Upper lobe of right lung (tissue), 1 donor: ENCODE measurements at regions not wholly inside any gene's neighbourhood (a gene's known extent, or its start where the extent isn't known, plus 50 kb on each side); places are given as distances from the start of the nearest gene placed in this dataset.

Experiments used
- ATAC-seq: fragments of 200-7000 bp; cut with Tn5 transposase; one replicate; pipeline ENCODE4 v1.9.1; 2020; ENCODE audit warnings: mild to moderate bottlenecking, moderate library complexity
- DNase-seq: peaks from one replicate; pipeline ENCODE4 v3.0.0-alpha.2; 2020
- H3K27ac ChIP-seq: fragments of 200-600 bp; one replicate; pipeline ENCODE4 v1.8.0; 2022
- H3K27me3 ChIP-seq: fragments of 200-600 bp; one replicate; pipeline ENCODE4 v1.8.0; 2022; ENCODE audit warnings: mild to moderate bottlenecking
- H3K36me3 ChIP-seq: fragments of 200-600 bp; one replicate; pipeline ENCODE4 v1.8.0; 2022
- H3K4me1 ChIP-seq: fragments of 200-600 bp; one replicate; pipeline ENCODE4 v1.8.0; 2022
- H3K4me3 ChIP-seq: fragments of 200-600 bp; one replicate; pipeline ENCODE4 v1.8.0; 2022; ENCODE audit warnings: mild to moderate bottlenecking
- H3K9me3 ChIP-seq: fragments of 200-600 bp; one replicate; pipeline ENCODE4 v1.8.0; 2022
- intact Hi-C: fragments of 100-400 bp; cut with DNase I; formaldehyde crosslinking; loops from one replicate; pipeline ENCODE4 v1.11.0; 2022
- TF ChIP-seq, protein P1 (sequence below): fragments of 200-600 bp; IDR thresholded peaks from one replicate; pipeline ENCODE4 v1.8.0; 2022; ENCODE audit warnings: antibody characterized with exemption
- donor health status: DM: no; HTN: yes; CAD: no; lungs with severe emphysema.

GRCh38 chr7:45410893-45411292 lies 163.3 kb upstream of the ADCY1 start:
- H3K4me3 ChIP-seq, result no peak overlapping the region
- no peaks in the 10 kb centered on the region for H3K4me1 ChIP-seq
- no peaks in the 10 kb centered on the region for H3K9me3 ChIP-seq
- H3K27me3 ChIP-seq, result no peaks in the 10 kb centered on the region
- H3K27ac ChIP-seq, result no peak overlapping the region
- intact Hi-C loops, result no loop called here
- TF ChIP-seq, protein P1, sequence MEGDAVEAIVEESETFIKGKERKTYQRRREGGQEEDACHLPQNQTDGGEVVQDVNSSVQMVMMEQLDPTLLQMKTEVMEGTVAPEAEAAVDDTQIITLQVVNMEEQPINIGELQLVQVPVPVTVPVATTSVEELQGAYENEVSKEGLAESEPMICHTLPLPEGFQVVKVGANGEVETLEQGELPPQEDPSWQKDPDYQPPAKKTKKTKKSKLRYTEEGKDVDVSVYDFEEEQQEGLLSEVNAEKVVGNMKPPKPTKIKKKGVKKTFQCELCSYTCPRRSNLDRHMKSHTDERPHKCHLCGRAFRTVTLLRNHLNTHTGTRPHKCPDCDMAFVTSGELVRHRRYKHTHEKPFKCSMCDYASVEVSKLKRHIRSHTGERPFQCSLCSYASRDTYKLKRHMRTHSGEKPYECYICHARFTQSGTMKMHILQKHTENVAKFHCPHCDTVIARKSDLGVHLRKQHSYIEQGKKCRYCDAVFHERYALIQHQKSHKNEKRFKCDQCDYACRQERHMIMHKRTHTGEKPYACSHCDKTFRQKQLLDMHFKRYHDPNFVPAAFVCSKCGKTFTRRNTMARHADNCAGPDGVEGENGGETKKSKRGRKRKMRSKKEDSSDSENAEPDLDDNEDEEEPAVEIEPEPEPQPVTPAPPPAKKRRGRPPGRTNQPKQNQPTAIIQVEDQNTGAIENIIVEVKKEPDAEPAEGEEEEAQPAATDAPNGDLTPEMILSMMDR, result no peak
- no peaks in the 10 kb centered on the region for H3K36me3 ChIP-seq
- DNase-seq (no peak), ATAC-seq (no peak)

GRCh38 chr7:45413419-45413818 lies 160.7 kb upstream of the ADCY1 start:
- DNase-seq (no peak), ATAC-seq (no peak)
- TF ChIP-seq, protein P1, result no peak
- no peak overlapping the region for H3K4me3 ChIP-seq
- H3K27ac ChIP-seq, result no peak overlapping the region
- no peaks in the 10 kb centered on the region for H3K4me1 ChIP-seq
- H3K9me3 ChIP-seq, result no peaks in the 10 kb centered on the region
- no peaks in the 10 kb centered on the region for H3K36me3 ChIP-seq
- intact Hi-C loops, result no loop called here
- H3K27me3 ChIP-seq, result no peaks in the 10 kb centered on the region

DNA sequence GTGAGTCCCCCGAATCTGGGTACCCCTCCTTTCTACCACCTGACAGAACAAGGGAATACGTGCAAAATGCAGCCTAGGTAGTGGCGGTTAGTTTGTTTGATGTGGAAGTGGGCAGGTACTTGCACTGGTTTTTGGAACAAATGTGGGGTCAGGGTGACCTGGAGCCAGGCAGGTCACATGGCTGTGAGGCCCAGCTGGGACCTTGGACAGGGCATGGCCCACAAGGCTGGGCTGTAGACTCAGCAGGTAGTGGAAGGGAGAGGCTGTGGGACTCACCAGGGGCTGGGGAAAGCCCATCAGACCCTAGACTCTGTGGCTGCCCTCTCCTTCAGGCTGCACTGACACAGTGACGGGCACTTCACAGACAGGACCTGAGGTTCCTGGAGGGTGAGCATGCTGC lies 159.9 kb upstream of the ADCY1 start:
- no peak for DNase-seq
- ATAC-seq, result peak; percentile 35
- TF ChIP-seq, protein P1, result no peak
- no peaks in the 10 kb centered on the region for H3K4me1 ChIP-seq
- H3K36me3 ChIP-seq, result no peaks in the 10 kb centered on the region
- H3K4me3 ChIP-seq, result no peak overlapping the region
- no peaks in the 10 kb centered on the region for H3K27me3 ChIP-seq
- H3K9me3 ChIP-seq, result no peaks in the 10 kb centered on the region
- intact Hi-C loops, result no loop called here
- no peak overlapping the region for H3K27ac ChIP-seq

DNA sequence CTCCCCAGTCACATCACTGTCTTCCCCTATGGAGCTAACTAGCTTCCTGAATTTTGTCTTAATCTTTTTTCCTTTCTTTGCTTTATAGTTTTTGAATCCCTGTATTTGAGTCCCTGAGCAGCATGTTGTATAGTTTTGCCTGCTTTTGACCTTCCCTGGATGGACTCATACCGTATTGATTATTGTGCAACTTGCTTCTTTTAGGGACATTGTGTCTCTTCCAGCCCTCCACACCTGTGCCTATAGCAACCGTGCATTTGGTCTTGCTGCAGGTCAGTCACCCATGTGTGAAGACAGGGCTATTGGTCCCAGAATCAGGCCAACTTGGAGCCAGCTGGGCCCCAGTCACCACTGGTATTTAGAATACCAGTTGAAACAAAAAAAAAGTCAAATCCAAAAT lies 158.9 kb upstream of the ADCY1 start:
- Histone ChIP-seq H3K27me3 (no peaks in the 10 kb centered on the region), H3K4me1 (no peaks in the 10 kb centered on the region), H3K27ac (no peak overlapping the region), H3K36me3 (no peaks in the 10 kb centered on the region), H3K4me3 (no peak overlapping the region), H3K9me3 (no peaks in the 10 kb centered on the region)
- no peak for ATAC-seq
- TF ChIP-seq, protein P1, result no peak
- intact Hi-C loops, result no loop called here
- no peak for DNase-seq

- Histone ChIP-seq H3K9me3 (no peaks in the 10 kb centered on the region), H3K27me3 (no peaks in the 10 kb centered on the region), H3K36me3 (no peaks in the 10 kb centered on the region), H3K4me3 (no peak overlapping the region), H3K27ac (no peak overlapping the region), H3K4me1 (no peaks in the 10 kb centered on the region)
- no peak for DNase-seq
- intact Hi-C loops, result no loop called here
- TF ChIP-seq, protein P1, result no peak
- ATAC-seq, result no peak
These were observed 157.3 kb upstream of the ADCY1 start for GRCh38 chr7:45416846-45417245.

- no peaks in the 10 kb centered on the region for H3K27me3 ChIP-seq
- no peaks in the 10 kb centered on the region for H3K4me1 ChIP-seq
- no peak for DNase-seq
- H3K4me3 ChIP-seq, result no peak overlapping the region
- no peaks in the 10 kb centered on the region for H3K9me3 ChIP-seq
- no peak for ATAC-seq
- H3K27ac ChIP-seq, result no peak overlapping the region
- TF ChIP-seq, protein P1, result no peak
- no peaks in the 10 kb centered on the region for H3K36me3 ChIP-seq
- intact Hi-C loops, result no loop called here
These were observed 156.9 kb upstream of the ADCY1 start for GRCh38 chr7:45417268-45417667.
